HCT116 (cell line): ENCODE measurements at regions not wholly inside any gene's neighbourhood (a gene's known extent, or its start where the extent isn't known, plus 50 kb on each side); places are given as distances from the start of the nearest gene placed in this dataset.

ENCODE experiments used
- ATAC-seq: fragments of 200-7000 bp; cut with Tn5 transposase; 2 replicates; pipeline ENCODE4 v1.9.1; 2020; ENCODE audit warnings: mild to moderate bottlenecking, moderate library complexity
- BruUV-seq: library from RNA; stranded (reverse); fragments of 400-500 nt; replicated peaks from 2 replicates; lab custom pipeline; 2021; lab: Mats Ljungman, UMichigan
- CTCF ChIA-PET: fragments of 300-600 bp; sonication (Branson Sonifier 250); formaldehyde crosslinking; loops from one replicate; lab custom pipeline; 2021; ENCODE audit warnings: antibody characterized with exemption; lab: Charles Lee
- POLR2A ChIA-PET: fragments of 300-600, 350-600 bp; sonication (Branson Sonifier 250); formaldehyde crosslinking; loops from one replicate; lab custom pipeline; 2021; ENCODE audit warnings: antibody characterized with exemption; lab: Charles Lee
- RAD21 ChIA-PET, 2 experiments: fragments of 300-600 bp; sonication (Branson Sonifier 250); formaldehyde crosslinking; loops; one replicate each; lab custom pipeline; 2023; ENCODE audit warnings: low total read pairs in 2 of 2; ENCODE audit not compliant: uncharacterized antibody in 2 of 2, unreplicated experiment in 2 of 2, low non-redundant PET in 1 of 2; lab: Charles Lee
- DNase-seq: peaks from one replicate; pipeline ENCODE4 v3.0.0-alpha.2; 2010; ENCODE audit warnings: low read depth, low spot score
- H2AFZ ChIP-seq: fragments of 200-600 bp; shearing (Covaris generic), sonication (generic); 2 replicates; pipeline ENCODE4 v1.6.1; 2017; ENCODE audit warnings: low read depth, mixed run types, mixed read lengths, antibody characterized with exemption, low read length; ENCODE audit not compliant: poor library complexity, severe bottlenecking
- H3K27ac ChIP-seq: 2 replicates; pipeline ENCODE4 v1.5.1; 2012; ENCODE audit warnings: low read depth, low read length
- H3K27me3 ChIP-seq: fragments of 200-600 bp; sonication (generic); 2 replicates; pipeline ENCODE4 v1.6.1; 2016; ENCODE audit warnings: mixed run types, low read length, mixed read lengths; ENCODE audit not compliant: insufficient read depth
- H3K36me3 ChIP-seq, 2 experiments: fragments of 200-500 bp in 1 of 2; fragments of 200-600 bp in 1 of 2; sonication (Bioruptor generic) in 1 of 2; sonication (generic) in 1 of 2; 2 replicates each; pipeline versions ENCODE4 v1.5.1 to v1.6.1; 2014 to 2016; ENCODE audit warnings: low read length in 2 of 2, inconsistent platforms in 1 of 2, mixed read lengths in 1 of 2, mixed run types in 1 of 2; ENCODE audit not compliant: insufficient read depth in 2 of 2, control insufficient read depth in 1 of 2
- H3K4me1 ChIP-seq, 2 experiments: fragments of 200-600 bp in 1 of 2; sonication (generic) in 1 of 2; 2 replicates each; pipeline versions ENCODE4 v1.5.1 to v1.6.1; 2012 to 2017; ENCODE audit warnings: low read length in 2 of 2, inconsistent platforms in 1 of 2, mild to moderate bottlenecking in 1 of 2, mixed read lengths in 1 of 2, mixed run types in 1 of 2, moderate library complexity in 1 of 2; ENCODE audit not compliant: insufficient read depth in 2 of 2, control insufficient read depth in 1 of 2
- H3K4me2 ChIP-seq: fragments of 200-600 bp; sonication (generic); 2 replicates; pipeline ENCODE4 v1.6.1; 2017; ENCODE audit warnings: mixed run types, low read length, mixed read lengths
- H3K4me3 ChIP-seq, 2 experiments: fragments of 200-600 bp in 1 of 2; sonication (generic) in 1 of 2; replicated peaks in 1 of 2; 2 replicates each; pipeline ENCODE4 v1.5.1; 2011 to 2016; ENCODE audit warnings: low read length in 2 of 2, control low read depth in 1 of 2, low read depth in 1 of 2, mild to moderate bottlenecking in 1 of 2, mixed read lengths in 1 of 2, mixed run types in 1 of 2
- H3K79me2 ChIP-seq: fragments of 200-600 bp; sonication (generic); 2 replicates; pipeline ENCODE4 v1.6.1; 2017; ENCODE audit warnings: mild to moderate bottlenecking, mixed run types, low read length, moderate library complexity, mixed read lengths; ENCODE audit not compliant: insufficient read depth
- H3K9ac ChIP-seq: fragments of 200-600 bp; sonication (generic); 2 replicates; pipeline ENCODE4 v1.6.1; 2016; ENCODE audit warnings: low read length, mixed read lengths
- H3K9me2 ChIP-seq: fragments of 200-600 bp; sonication (generic), shearing (Covaris generic); 2 replicates; pipeline ENCODE4 v1.6.1; 2017; ENCODE audit warnings: mixed run types, mild to moderate bottlenecking, moderate library complexity; ENCODE audit not compliant: insufficient read depth
- H3K9me3 ChIP-seq, 2 experiments: fragments of 200-500 bp in 1 of 2; fragments of 200-600 bp in 1 of 2; sonication (Bioruptor generic) in 1 of 2; sonication (generic) in 1 of 2; 2 replicates each; pipeline ENCODE4 v1.6.1; 2014 to 2017; ENCODE audit warnings: low read length in 2 of 2, mixed read lengths in 2 of 2, inconsistent platforms in 1 of 2, low read depth in 1 of 2, mild to moderate bottlenecking in 1 of 2, mixed run types in 1 of 2, moderate library complexity in 1 of 2; ENCODE audit not compliant: control insufficient read depth in 1 of 2, insufficient read depth in 1 of 2
- H4K20me1 ChIP-seq: fragments of 200-600 bp; sonication (generic), shearing (Covaris generic); 2 replicates; pipeline ENCODE4 v1.6.1; 2017; ENCODE audit warnings: mixed run types, mild to moderate bottlenecking, moderate library complexity; ENCODE audit not compliant: insufficient read depth
- CEBPB ChIP-seq: IDR thresholded peaks from 2 replicates; pipeline ENCODE4 v1.6.1; 2012; ENCODE audit warnings: low read depth
- EGR1 ChIP-seq: IDR thresholded peaks from 2 replicates; pipeline ENCODE4 v1.6.1; 2012; ENCODE audit warnings: low read depth
- ELF1 ChIP-seq: IDR thresholded peaks from 2 replicates; pipeline ENCODE4 v1.6.1; 2012; ENCODE audit warnings: low read depth, borderline replicate concordance
- EZH2phosphoT487 ChIP-seq: fragments of 200-600 bp; IDR thresholded peaks from 2 replicates; pipeline ENCODE4 v1.6.1; 2018; ENCODE audit warnings: antibody characterized with exemption, borderline replicate concordance
- FOSL1 ChIP-seq: IDR thresholded peaks from 2 replicates; pipeline ENCODE4 v1.6.1; 2012; ENCODE audit warnings: low read depth
- JUND ChIP-seq: IDR thresholded peaks from 2 replicates; pipeline ENCODE4 v1.6.1; 2012
- POLR2A ChIP-seq: IDR thresholded peaks from 2 replicates; pipeline ENCODE4 v1.7.0; 2011; ENCODE audit warnings: borderline replicate concordance; ENCODE audit not compliant: insufficient read depth, insufficient read length; ENCODE audit errors: extremely low read depth
- YY1 ChIP-seq: IDR thresholded peaks from 2 replicates; pipeline ENCODE4 v1.6.1; 2011; ENCODE audit warnings: low read length, low read depth, moderate library complexity, mild to moderate bottlenecking; ENCODE audit not compliant: insufficient replicate concordance; ENCODE audit errors: extremely low read depth
- intact Hi-C: fragments of 100-400 bp; cut with micrococcal nuclease; formaldehyde crosslinking; loops from 2 replicates; pipeline ENCODE4 v1.10.0; 2022

- H3K36me3 ChIP-seq, result no peaks in the 10 kb centered on the region
- DNase-seq, result no peak
- peak overlapping the region; percentile 83 for H3K4me2 ChIP-seq
- no peak for TF ChIP-seq FOSL1
- no peak for TF ChIP-seq YY1
- no peak for TF ChIP-seq ELF1
- TF ChIP-seq EGR1, result no peak
- no peak for TF ChIP-seq EZH2phosphoT487
- TF ChIP-seq, all 23 proteins: peak for 0
- H3K9ac ChIP-seq, result peak overlapping the region; percentile 77
- ChIA-PET CTCF (interaction anchor here (1.5 kb wide), 1 partner anchor 101 kb away, joined by 5 read pairs; no protein-coding TSS in a partner anchor), POLR2A (interaction anchor here (1.2 to 1.6 kb wide), 3 partner anchors 14 to 22 kb away, joined by 5 to 6 read pairs (median 5); no protein-coding TSS in a partner anchor), RAD21 (no interaction called here)
- no peak overlapping the region; a peak in 1 of 4 replicates for H3K4me3 ChIP-seq
- H3K79me2 ChIP-seq, result peaks cover 7% of the 10 kb centered on the region; the same call in 1 of the 2 replicates
- H3K27me3 ChIP-seq, result no peaks in the 10 kb centered on the region
- H2AFZ ChIP-seq, result peak overlapping the region; percentile 37
- intact Hi-C loops, result loop anchor here (5.0 kb wide), 1 partner anchor 71 kb away; the partner anchor contains the start of gene RBX1
- no peaks in the 10 kb centered on the region for H4K20me1 ChIP-seq
- no peak for ATAC-seq
- peak overlapping the region; percentile 100; the same call in 1 of the 2 replicates for H3K27ac ChIP-seq
- H3K4me1 ChIP-seq, result peaks cover 23 to 27% of the 10 kb centered on the region in 2 experiments
- no TSS peak for BruUV-seq
- H3K9me3 ChIP-seq, result no peaks in the 10 kb centered on the region
- H3K9me2 ChIP-seq, result no peaks in the 10 kb centered on the region
Observed at GRCh38 chr22:41023299-41023623, 69.1 kb upstream of the EP300 start.

GRCh38 chr22:41028841-41029240, 63.6 kb upstream of the EP300 start:
- POLR2A ChIA-PET, result no interaction called here
- ATAC-seq, result peak; percentile 55; the same call in 1 of the 2 replicates
- no peaks in the 10 kb centered on the region for H3K79me2 ChIP-seq
- no peak overlapping the region for H2AFZ ChIP-seq
- H3K9me2 ChIP-seq, result no peaks in the 10 kb centered on the region
- DNase-seq, result no peak
- RAD21 ChIA-PET, result interaction anchor here in 1 of 2 experiments (0.8 kb wide), 1 partner anchor 77 kb away, joined by 6 read pairs; the partner anchor contains the start of gene RBX1
- H3K4me3 ChIP-seq, result no peak overlapping the region
- H3K9ac ChIP-seq, result no peak overlapping the region
- no peaks in the 10 kb centered on the region for H3K9me3 ChIP-seq
- peak overlapping the region; percentile 20 for H3K4me2 ChIP-seq
- no peak overlapping the region for H3K27ac ChIP-seq
- H3K27me3 ChIP-seq, result no peaks in the 10 kb centered on the region
- no peak for TF ChIP-seq POLR2A
- TF ChIP-seq CEBPB, result peak; percentile 55; the same call in 1 of the 2 replicates
- peak; percentile 55; the same call in 1 of the 2 replicates for TF ChIP-seq JUND
- TF ChIP-seq FOSL1, result peak; percentile 50
- no TSS peak for BruUV-seq
- H4K20me1 ChIP-seq, result no peaks in the 10 kb centered on the region
- H3K36me3 ChIP-seq, result no peaks in the 10 kb centered on the region
- CTCF ChIA-PET, result interaction anchor here (0.5 kb wide), 1 partner anchor 170 kb away, joined by 3 read pairs; no protein-coding TSS in a partner anchor
- intact Hi-C loops, result no loop called here
- peaks cover 5 to 9% of the 10 kb centered on the region in 2 experiments; a peak in 3 of 4 replicates for H3K4me1 ChIP-seq
